HFF-Myc (cell line): ENCODE measurements at regions not wholly inside any gene's neighbourhood (a gene's known extent, or its start where the extent isn't known, plus 50 kb on each side); places are given as distances from the start of the nearest gene placed in this dataset.

Source experiments
- DNase-seq: peaks from one replicate; pipeline ENCODE4 v3.0.0-alpha.2; 2011; ENCODE audit warnings: low read depth; ENCODE audit errors: extremely low read depth
- H3K4me3 ChIP-seq: replicated peaks from 2 replicates; pipeline ENCODE4 v1.5.1; 2011; ENCODE audit warnings: low read depth, mild to moderate bottlenecking, control low read depth, low read length
- CTCF ChIP-seq: IDR thresholded peaks from 2 replicates; pipeline ENCODE4 v1.5.1; 2012; ENCODE audit warnings: mild to moderate bottlenecking, low read depth, low read length, control low read depth; ENCODE audit errors: missing control alignments

- no peak overlapping the region for H3K4me3 ChIP-seq
- no peak for DNase-seq
- no peak for TF ChIP-seq CTCF
Measured at GRCh38 chr5:121008041-121008440, 543.9 kb downstream of the PRR16 start.

- no peak overlapping the region for H3K4me3 ChIP-seq
- DNase-seq: no peak
- no peak for TF ChIP-seq CTCF
Measured at GRCh38 chr5:121009058-121009457, 545.0 kb downstream of the PRR16 start.

DNA sequence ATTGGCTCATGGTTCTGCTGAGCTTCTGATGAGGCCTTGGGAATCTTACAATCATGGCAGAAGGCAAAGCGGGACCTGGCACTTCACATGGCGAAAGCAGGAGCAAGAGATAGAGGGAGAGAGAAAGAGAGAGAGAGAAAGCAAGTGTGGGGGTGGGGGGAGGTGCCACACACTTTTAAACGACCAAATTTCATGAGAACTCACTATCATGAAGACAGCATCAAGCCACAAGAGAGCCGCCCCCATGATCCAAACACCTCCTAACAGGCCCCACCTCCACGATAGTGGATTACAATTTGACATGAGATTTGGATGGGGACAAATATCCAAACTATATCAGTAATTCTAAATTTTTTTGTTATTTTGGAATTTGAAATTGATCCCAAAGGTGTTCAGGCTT lies 553.9 kb downstream of the PRR16 start:
- TF ChIP-seq CTCF: no peak
- H3K4me3 ChIP-seq: no peak overlapping the region
- no peak for DNase-seq

DNA sequence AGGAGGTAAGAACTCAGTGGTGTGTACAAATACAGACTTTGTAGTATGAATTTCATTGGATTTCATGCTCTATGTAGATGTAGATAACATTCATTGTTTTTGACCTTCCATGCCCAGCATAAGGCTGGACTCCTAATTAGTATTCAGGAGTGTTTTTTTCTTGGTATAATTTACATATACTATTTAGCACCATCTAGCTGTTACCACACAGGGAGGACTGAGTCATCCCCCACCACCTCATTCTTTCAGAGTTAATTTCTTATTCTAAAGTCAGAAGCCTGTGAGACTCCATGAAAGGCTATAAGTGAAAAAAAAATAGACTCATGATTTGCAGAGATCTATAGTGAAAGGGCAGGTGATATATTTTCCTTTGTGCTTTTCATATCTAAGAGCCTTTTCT lies 555.0 kb downstream of the PRR16 start:
- no peak for TF ChIP-seq CTCF
- H3K4me3 ChIP-seq: no peak overlapping the region
- no peak for DNase-seq

DNA sequence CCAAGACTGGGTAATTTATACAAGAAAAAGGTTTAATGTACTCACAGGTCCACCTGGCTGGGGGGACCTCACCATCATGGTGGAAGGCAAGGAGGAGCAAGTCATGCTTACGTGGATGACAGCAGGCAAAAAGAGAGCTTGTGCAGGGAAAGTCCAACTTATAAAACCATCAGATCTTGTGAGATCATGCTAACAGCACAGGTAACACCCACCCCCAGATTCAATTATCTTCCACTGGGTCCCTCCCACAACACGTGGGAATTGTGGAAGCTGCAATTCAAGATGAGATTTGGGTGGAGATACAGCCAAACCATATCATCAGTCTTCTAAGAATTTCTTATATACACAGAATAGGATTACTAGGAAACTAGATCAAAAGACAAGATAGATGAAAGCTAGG lies 555.6 kb downstream of the PRR16 start:
- DNase-seq: no peak
- TF ChIP-seq CTCF: no peak
- no peak overlapping the region for H3K4me3 ChIP-seq

- no peak for DNase-seq
- H3K4me3 ChIP-seq: no peak overlapping the region
- no peak for TF ChIP-seq CTCF
Measured at GRCh38 chr5:121021681-121022080, 557.6 kb downstream of the PRR16 start.

DNA sequence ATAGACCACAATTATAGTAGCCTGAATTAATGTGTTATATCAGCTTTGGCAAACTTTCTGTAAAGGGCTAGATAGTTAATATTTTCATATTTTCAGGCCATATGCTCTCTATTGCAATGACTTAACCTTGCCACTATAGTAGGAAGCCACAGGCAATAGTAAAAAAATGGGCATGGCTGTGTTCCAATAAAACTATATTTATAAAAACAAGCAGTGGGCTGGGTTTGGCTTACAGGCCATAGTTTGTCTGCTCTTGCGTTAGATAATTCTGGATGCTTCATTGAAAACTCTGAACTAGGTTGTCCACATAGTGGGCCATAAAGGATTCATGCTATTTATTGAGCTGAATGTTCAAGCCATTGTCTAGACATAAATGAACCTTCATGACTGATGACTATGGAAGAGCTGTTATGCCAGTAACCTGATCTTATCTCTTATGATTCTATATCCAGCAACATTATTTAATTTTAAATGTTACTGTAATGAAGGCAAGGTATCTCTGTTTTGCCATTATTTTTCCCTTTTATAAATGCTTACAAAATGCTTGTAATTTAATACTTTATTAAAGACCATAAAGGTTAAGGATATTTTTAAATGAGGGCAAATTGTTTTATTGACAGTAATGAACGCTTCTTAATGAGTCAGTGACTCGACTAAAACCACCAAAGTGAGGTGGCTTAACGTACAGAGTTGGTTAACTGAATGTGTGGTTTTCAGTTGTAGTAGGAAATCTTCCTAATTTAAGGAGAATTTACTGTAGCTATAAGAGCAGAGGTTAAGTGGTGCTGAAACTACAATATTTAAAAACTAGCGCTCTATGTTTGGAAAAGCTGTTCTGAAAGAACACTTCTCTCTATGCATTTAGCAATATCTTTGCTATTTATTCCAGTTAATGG lies 560.6 kb downstream of the PRR16 start:
- no peak for DNase-seq
- no peak for TF ChIP-seq CTCF
- no peak overlapping the region for H3K4me3 ChIP-seq
